Nephron progenitor cell (in vitro differentiated cells): ENCODE measurements at regions not wholly inside any gene's neighbourhood (a gene's known extent, or its start where the extent isn't known, plus 50 kb on each side); places are given as distances from the start of the nearest gene placed in this dataset.

Source experiments
- DNase-seq: peaks from one replicate; pipeline ENCODE4 v3.0.0; 2021
- H3K27ac Mint-ChIP-seq: 2 replicates; pipeline ENCODE4 v1.8.0; 2021; ENCODE audit warnings: mild to moderate bottlenecking, moderate library complexity, mixed read lengths
- H3K27me3 Mint-ChIP-seq: 2 replicates; pipeline ENCODE4 v1.8.0; 2021; ENCODE audit warnings: mild to moderate bottlenecking, low read depth, mixed read lengths; ENCODE audit not compliant: poor library complexity
- H3K36me3 Mint-ChIP-seq: 2 replicates; pipeline ENCODE4 v1.8.0; 2021; ENCODE audit warnings: low read depth, mixed read lengths
- H3K4me1 Mint-ChIP-seq: 2 replicates; pipeline ENCODE4 v1.8.0; 2021; ENCODE audit warnings: mixed read lengths
- H3K4me3 Mint-ChIP-seq: 2 replicates; pipeline ENCODE4 v1.8.0; 2021; ENCODE audit warnings: mild to moderate bottlenecking, moderate library complexity, mixed read lengths
- H3K9me3 Mint-ChIP-seq: 2 replicates; pipeline ENCODE4 v1.8.0; 2021; ENCODE audit warnings: mild to moderate bottlenecking, moderate library complexity, mixed read lengths
- TF ChIP-seq, protein P1 (sequence below): fragments of 200-600 bp; sonication (generic); IDR thresholded peaks from 2 replicates; pipeline ENCODE4 v1.5.0; 2021; ENCODE audit warnings: antibody characterized with exemption

DNA sequence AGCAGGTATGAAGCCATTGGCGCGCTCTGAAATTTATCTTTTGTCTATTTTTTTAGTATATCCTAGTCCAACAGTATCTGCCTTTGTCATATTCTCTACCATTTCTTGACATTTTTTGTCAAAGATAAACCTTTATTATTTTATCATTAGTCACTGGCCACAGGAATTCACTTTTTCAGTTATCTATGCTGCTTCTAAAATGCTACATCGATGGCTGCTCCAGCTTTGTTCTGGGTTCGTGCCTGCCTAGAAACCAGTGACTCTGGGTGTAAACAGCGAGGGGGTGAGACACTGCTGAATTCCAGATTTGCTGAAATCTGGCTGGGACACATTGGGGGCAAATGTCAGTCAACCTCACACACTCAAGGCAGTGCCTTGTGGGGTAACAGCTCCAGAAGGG, 193.4 kb downstream of the CDC5L start:
- peaks cover 34% of the 10 kb centered on the region for H3K9me3 Mint-ChIP-seq
- peaks cover 5% of the 10 kb centered on the region for H3K27me3 Mint-ChIP-seq
- H3K36me3 Mint-ChIP-seq, result peaks cover 8% of the 10 kb centered on the region
- no peak overlapping the region for H3K27ac Mint-ChIP-seq
- H3K4me1 Mint-ChIP-seq, result no peaks in the 10 kb centered on the region
- no peak for DNase-seq
- no peak overlapping the region for H3K4me3 Mint-ChIP-seq
- TF ChIP-seq, protein P1, sequence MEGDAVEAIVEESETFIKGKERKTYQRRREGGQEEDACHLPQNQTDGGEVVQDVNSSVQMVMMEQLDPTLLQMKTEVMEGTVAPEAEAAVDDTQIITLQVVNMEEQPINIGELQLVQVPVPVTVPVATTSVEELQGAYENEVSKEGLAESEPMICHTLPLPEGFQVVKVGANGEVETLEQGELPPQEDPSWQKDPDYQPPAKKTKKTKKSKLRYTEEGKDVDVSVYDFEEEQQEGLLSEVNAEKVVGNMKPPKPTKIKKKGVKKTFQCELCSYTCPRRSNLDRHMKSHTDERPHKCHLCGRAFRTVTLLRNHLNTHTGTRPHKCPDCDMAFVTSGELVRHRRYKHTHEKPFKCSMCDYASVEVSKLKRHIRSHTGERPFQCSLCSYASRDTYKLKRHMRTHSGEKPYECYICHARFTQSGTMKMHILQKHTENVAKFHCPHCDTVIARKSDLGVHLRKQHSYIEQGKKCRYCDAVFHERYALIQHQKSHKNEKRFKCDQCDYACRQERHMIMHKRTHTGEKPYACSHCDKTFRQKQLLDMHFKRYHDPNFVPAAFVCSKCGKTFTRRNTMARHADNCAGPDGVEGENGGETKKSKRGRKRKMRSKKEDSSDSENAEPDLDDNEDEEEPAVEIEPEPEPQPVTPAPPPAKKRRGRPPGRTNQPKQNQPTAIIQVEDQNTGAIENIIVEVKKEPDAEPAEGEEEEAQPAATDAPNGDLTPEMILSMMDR, result no peak

DNA sequence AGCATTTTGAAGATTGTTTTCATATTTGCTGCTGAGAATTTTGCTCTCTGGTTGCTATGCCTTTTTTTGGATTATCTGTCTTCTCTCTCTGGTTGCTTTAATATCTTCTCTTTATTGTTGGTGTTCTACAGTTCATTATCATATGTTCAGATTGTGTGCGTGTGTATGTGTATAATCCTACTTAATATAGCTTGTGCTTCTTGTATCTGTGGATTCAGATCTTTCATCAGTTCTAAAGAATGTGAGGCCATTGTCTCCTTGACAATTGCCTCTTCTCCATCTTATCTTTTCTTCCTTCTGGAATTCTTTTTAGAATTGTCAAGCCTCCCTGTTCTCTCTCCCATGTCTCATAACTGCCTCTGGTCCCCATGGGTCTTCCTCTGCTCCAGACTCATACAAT, 195.4 kb downstream of the CDC5L start:
- Mint-ChIP-seq H3K36me3 (peaks cover 8% of the 10 kb centered on the region), H3K4me3 (no peak overlapping the region), H3K27me3 (peaks cover 1% of the 10 kb centered on the region), H3K4me1 (no peaks in the 10 kb centered on the region), H3K27ac (no peak overlapping the region), H3K9me3 (peaks cover 46% of the 10 kb centered on the region)
- TF ChIP-seq, protein P1, result no peak
- no peak for DNase-seq

DNA sequence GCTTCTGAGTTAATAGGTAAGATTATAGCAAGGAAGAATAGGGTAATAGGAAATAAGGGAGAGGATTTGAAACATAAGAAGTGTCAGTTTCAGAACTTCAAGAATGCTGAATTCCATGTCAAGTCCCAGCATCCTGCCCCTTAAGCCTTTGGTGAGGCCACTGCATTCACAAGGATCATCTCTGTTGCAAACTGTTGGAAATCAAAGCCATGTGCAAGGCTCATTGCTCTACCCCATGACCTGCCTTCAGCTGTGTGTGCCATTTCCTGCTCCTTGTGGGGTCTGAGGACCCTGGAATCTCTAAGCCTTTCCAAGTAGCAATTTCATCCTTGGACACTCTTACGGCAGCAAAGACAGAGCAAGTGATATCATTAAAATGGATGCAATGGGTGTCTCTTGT, 203.0 kb downstream of the CDC5L start:
- Mint-ChIP-seq H3K27me3 (peaks cover 5% of the 10 kb centered on the region), H3K36me3 (peaks cover 5% of the 10 kb centered on the region), H3K4me3 (no peak overlapping the region), H3K4me1 (peaks cover 10% of the 10 kb centered on the region), H3K9me3 (peaks cover 39% of the 10 kb centered on the region), H3K27ac (no peak overlapping the region)
- TF ChIP-seq, protein P1, result no peak
- DNase-seq, result no peak

DNA sequence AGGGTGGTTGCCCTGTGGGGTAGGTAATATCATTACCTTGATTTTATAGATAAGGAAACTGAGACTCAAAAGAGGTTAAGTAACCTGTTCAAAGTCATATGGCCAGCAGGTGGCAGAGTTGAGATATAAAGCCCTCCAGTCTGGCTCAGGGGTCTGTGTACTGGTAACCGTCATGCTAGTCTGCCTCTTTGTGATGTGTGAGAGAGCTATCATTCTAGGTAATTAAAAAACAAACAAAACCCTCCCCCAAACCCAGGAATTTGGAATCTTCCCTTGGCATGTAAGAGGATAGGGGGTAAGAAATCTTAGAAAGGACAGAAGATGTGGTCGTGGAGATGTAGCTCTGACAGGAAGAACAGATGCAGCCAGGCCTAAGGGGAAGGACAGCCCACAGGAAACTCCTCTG, 206.0 kb downstream of the CDC5L start:
- DNase-seq, result peak; percentile 78
- Mint-ChIP-seq H3K4me3 (no peak overlapping the region), H3K4me1 (peaks cover 10% of the 10 kb centered on the region), H3K27me3 (peaks cover 11% of the 10 kb centered on the region), H3K36me3 (peaks cover 5% of the 10 kb centered on the region), H3K27ac (peak overlapping the region; percentile 45), H3K9me3 (peaks cover 24% of the 10 kb centered on the region)
- TF ChIP-seq, protein P1, result peak; percentile 59

DNA sequence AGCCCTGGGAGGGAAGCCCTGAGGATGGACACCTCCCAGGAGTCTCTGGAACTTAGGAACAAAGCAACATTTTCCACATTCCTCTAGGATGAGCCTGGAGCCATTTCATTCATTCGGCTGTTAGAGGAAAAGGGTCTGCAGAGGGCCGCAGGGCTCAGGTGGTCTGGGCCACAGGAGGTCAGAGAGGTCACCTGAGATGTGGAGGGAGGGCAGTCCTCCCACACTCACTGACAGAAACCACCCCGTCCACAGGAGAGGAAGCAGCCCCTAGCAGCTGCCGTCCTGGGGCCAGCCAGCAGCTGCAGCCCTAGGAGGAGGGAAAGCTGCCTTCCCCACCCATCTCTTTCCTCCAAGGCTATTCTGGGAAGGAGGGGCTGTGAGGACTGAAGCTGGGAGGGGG, 207.0 kb downstream of the CDC5L start:
- Mint-ChIP-seq H3K36me3 (no peaks in the 10 kb centered on the region), H3K27ac (no peak overlapping the region), H3K4me1 (peaks cover 10% of the 10 kb centered on the region), H3K4me3 (no peak overlapping the region), H3K27me3 (peaks cover 8% of the 10 kb centered on the region), H3K9me3 (peaks cover 14% of the 10 kb centered on the region)
- DNase-seq, result peak; percentile 9
- TF ChIP-seq, protein P1, result no peak

DNA sequence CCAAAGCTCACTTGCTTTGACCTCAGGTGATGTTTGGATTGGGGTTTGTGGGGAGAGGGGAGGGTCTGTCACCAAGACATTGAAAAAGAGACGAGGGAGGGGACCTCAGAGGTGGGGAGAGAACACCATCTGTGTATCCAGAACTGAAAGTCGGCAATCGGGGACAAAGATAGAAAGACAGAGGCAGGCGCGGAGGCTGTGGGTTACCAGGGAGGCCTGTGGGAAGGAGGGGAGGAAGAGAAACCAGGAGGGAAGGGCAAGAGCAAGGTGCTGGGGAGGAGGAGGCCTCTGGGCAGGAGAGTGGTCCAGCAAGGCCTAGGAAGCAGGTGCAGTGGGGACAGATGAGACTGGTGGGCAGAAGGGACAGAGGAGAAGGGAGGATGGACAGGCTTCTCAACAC, 211.2 kb downstream of the CDC5L start:
- Mint-ChIP-seq H3K27ac (no peak overlapping the region), H3K27me3 (peaks cover 19% of the 10 kb centered on the region), H3K9me3 (peaks cover 3% of the 10 kb centered on the region), H3K4me1 (peaks cover 7% of the 10 kb centered on the region), H3K36me3 (no peaks in the 10 kb centered on the region), H3K4me3 (no peak overlapping the region)
- TF ChIP-seq, protein P1, result no peak
- DNase-seq, result no peak
